HG02885 (cell line): ENCODE measurements at regions not wholly inside any gene's neighbourhood (a gene's known extent, or its start where the extent isn't known, plus 50 kb on each side); places are given as distances from the start of the nearest gene placed in this dataset.
A peak's percentile ranks its signal among the peaks of the same experiment; 100 is the strongest.
"Not testable (repeated sequence)": the region's sequence is repeated elsewhere in the genome, so short reads cannot be mapped to it uniquely, and the experiment has no call there.

Experiments used
- ATAC-seq: cut with Tn5 transposase; IDR thresholded peaks from one replicate; pipeline ENCODE4 v1.9.1; 2021; ENCODE audit warnings: mild to moderate bottlenecking; ENCODE audit not compliant: unreplicated experiment, poor library complexity

- no peak for ATAC-seq
Observed at GRCh38 chr7:47094462-47094861, 487.4 kb downstream of the TNS3 start.

- no peak for ATAC-seq
Observed at GRCh38 chr7:47093320-47094234, 488.3 kb downstream of the TNS3 start.

DNA sequence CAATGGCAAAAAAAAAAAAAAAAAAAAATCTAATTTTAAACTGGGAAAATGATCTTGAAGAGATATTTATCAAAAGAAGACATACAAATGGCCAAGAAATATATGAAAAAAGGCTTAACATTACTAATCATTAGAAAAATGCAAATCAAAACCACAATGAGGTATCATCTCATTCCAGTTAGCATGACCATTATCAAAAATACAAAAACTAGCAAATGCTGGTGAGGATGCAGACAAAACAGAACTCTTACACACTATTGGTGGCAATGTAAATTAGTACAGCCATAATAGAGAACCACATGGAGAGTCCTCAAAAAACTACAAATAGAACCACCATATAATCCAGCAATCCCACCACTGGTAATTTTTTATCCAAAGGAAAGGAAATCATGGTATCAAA, 489.6 kb downstream of the TNS3 start:
- ATAC-seq, result no peak

DNA sequence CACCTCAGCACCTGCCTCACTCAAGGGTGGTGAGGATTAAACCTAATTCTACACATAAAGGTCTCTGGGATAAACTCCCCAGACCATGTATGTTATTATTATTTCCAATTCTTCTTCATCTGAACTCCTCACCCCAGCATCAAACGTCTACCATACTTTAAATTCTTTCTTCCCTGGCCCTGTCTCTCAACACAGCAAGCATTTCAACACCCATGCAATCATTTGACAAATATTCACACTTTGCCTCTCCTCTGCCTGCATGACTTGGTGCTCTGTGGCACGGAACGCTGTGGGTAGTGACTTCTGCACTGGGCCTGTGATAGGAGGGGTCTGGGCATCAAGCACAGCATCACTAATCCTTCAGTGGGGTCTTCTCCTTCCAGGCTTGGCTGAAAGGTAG, 490.8 kb downstream of the TNS3 start:
- no peak for ATAC-seq

DNA sequence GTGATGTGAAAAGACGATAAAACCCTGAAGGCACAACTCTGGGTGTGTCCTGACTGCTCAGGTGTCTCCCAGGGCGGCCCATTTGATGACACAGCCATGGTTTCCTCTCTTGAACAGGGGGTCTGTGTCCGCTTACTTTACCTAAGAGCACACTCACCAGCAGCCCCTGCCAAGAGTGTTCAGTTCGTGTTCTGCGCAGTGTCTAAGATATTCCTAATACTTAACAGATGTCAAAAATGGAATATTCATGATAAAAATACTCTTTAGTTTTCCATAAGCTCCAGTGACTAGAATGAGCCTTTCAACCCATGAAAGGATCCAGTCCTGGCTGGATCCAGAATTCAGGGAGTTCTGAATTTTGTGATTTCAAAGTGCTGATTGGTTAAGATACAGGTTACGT, 492.4 kb downstream of the TNS3 start:
- ATAC-seq, result no peak

DNA sequence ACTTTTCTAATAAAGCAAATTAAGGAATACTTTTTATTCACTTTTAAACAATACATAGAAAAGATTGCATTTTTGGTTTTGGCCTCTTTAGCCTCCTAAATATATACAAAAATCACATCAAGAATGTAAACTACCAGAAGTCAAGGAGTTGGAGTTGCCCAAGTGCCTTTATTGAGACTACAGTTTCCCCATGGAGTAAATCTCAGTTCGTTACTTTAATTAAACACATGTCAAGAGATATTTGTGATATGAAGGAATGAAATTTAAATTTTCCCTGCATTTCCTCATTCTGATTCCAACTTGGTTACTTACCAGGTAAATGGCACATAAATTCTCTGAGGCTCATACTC, 492.9 kb downstream of the TNS3 start:
- no peak for ATAC-seq

DNA sequence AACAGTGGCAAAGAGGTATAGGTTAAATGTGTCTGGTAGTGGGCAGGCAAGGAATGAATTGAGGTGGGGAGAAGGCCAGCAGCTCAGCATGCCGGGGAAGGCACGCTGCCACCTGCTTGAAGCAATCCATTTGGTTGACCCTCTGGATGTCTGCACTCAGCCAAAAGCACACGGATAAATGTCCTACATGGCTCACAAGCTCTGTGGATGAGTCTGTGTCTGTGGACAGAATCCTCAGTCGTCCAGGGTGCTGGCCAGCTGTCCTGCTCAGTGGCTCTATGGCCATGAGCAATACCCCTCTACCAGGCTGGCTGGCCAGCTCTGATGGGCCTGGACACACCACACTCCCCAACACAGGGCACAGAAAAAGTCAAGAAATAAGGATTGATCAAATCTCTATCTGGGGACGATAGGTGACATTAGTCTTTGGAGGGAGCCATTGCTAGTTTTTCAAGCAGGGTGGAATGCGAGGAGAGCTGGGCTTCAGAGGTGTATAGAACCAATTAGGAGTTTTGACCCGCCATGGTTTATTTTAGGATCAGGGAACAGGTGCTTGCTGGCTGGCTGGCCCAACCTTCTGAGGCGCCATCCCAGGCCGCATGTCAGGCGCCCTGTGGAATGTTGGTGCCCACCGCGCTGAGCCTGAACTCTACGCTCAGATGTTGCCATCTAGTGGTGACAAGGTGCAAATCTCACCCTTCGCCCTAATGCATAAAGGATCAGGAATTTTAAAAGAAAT, 493.4 kb downstream of the TNS3 start:
- ATAC-seq, result peak; percentile 82

DNA sequence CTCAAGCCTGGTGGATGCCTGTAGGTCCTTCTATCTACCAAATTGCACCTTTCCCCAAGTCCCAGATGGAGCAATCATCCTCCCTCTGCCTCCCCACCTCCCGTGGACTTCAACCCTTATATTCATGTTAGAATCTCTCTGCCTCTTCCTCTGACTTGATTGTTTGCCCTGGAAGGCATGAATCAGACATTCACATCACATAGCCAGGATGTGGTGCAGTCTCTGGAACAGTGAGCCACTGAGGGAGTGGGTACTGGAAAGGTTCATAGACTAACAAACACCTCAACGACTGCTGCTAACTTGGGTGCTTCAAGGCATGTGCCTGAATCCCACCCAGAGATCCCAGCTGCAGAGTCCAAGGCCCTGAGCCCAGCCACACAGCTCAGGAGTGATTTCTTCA, 494.0 kb downstream of the TNS3 start:
- ATAC-seq, result no peak

DNA sequence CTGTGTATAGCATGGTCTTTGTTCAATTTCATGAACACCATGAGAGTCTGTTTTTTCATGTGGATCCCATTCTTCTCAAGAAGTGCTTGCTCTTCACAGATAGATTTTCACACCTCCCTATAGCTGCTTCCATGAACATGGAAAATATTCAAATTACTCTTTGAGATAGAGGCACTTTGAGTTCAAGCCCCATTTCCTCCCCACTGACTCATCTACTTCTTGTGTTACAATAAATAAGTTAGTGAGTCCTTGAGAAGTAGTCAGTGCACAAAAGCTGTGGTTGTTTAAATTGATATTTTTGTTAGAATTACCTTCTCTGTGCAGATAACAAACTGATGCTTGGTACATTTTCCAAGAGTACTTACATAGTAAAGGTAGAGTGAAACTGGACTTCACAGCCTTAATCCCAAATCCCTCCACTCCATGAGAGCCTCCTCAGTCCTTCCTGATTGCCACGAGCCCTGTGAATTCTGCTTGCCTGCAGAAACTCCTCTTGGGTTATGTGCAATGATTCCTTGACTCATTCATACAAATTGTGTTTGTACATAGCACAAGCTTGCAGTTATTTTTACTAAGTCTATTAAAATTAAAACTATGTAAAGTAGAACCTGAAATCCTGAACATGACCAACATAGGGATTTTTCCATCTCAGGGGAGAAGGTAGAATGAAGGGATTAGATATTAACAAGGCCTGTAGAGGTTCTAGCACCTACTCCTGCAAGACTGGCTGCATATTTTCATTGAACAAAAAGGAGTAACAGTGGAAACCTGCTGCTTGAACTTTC, 496.2 kb downstream of the TNS3 start:
- ATAC-seq, result no peak

DNA sequence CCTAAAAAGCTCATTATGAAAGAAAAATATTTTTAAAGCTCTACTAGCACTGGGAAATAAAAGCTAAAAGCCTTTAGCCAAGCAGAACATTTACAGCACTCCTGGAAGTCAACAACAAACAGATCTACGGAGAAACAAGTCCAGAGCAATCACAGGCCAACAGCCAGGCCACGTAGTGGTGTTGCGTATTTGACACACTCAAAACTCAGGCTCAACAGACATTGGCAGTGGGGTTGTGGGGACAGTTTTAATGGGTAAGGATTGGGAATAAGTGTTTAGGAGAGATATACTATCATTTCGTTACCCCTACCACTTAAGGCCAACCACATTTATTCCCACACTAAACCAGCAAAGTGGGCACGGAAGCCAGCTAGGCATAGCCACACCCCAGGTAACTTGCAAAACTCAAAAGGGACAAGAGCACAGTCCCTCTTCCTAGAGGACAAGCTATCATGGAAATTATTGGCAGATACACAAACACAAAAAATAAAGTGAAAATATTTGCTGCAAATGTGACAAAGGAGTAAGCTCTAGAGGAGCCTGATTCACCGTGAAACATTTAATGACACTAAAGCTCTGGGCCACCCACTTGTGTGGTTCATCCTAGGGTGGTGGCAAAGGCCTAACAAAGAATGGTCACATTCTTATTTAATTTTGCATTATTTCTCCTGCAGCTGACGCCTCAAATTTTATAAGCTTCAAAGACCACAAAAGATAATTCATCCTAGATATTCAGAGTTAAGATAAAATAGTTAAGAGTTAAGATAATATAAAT, 498.2 kb downstream of the TNS3 start:
- no peak for ATAC-seq

DNA sequence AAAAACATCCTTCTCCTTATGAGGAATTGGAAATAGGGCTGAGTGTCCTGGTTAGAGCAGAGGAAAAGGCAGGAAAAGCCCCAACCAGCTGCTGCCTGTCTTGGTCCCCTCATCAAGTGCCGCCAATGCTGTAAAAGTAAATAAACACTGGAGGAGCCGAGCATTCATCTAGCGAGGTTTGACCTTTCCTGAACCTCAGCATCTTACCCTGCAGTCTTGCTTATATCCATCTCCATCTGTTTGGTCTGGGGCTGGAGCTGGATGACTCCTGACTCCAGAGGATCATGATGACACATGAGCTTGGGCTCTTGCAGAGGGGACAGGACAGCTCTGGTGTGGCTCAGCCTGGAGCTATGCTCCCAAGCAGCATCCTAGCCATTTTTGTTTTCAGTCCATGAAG, 501.1 kb downstream of the TNS3 start:
- ATAC-seq, result no peak

GRCh38 chr7:47078241-47078640, 503.7 kb downstream of the TNS3 start:
- ATAC-seq, result no peak

GRCh38 chr7:47074702-47075153, 507.2 kb downstream of the TNS3 start:
- no peak for ATAC-seq

DNA sequence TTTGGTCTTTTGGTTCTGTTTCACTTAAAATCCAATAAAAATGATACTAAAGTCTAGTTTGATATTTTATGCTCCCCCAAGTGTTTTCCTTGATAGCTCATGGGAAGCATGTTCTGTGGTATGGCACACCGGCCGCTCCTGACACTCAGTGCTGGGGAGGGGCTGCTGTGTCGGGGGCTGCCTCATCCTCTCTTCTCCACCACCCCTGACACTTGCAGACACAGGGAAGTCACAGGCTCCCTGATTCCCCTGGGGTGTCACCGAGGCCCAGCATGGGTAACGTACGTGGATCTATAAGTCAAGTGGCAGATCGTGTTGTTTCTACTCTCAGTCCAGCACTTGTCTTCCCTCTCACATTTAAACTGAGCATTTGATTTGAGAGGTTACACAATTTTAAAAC, 508.6 kb downstream of the TNS3 start:
- no peak for ATAC-seq

DNA sequence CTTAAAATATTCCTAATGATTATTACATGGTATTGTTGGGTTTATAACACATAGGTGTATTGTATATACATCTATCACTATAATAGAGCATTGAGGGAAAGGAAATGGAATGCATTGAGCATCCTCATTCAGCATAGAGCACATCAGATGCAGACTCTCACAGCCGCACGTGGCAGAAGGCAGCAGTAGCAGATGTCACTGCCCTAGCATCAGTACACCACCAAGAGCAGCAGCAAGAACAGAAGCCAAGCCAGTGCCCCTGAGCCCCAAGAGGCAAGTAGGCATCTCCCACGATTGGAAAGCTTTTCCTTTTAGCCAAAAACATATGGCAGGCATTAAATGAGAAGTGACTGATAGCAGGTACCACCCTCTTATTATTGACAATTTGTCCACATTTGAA, 510.0 kb downstream of the TNS3 start:
- no peak for ATAC-seq

DNA sequence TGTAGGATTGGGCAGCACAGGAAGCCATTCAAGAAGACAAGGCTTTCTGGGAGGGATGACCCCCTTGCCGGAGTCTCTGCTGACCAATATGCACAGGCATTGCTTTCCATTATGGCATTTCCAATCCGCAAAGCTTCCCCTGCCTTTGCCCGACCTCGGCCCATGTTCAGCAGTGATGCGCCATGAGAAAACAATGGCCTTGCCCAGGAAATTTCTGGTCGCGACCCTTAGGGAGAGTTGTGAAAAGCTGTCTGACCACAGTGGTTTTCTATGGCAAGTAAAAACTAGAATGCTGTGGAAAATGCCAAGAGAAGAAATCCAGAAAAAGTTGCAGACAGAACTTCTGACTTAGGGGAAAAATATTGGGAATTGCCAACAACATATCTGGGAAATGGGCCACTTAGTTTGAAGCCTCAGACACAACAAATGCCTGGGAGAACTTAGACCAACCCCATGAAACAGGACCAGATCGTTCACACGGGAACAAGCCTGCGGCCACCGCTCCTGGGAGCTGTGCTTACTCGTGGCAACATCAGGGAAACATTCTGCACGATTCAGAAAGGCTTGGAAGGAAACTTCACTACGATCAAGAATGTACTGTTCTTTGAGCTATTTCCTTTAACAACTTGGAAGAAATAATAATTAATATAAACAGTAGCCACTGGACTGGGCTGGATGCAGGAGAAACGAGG, 512.4 kb downstream of the TNS3 start:
- no peak for ATAC-seq

DNA sequence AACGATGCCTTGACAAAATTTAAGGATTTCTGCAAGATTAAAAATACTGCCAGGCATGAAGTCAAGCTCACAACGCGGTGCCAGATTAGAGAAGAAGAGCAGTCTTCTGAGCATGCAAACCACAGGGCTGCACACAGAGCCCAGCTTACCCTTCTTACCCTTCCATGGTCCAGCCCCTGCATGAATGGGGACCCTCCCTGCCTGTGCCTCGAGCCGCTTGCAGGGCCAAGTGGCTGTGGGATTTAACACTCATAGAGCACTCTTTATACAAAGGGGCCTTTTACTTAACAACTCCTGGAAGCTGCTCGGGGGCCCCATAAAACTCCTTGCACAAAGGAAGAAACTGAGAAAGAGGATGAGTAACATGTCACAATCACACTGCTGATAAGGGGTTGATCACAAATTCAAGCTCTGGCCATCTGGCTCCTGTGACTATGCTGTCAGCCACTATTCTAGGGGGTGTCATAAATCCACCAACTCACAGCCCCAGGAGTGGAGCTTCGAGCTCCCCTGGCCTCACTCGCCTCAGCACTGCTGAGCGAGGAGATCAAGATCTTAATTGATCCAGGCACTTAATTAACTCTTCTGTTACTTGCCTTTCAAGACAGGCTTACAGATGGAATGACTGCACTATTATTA, 514.8 kb downstream of the TNS3 start:
- ATAC-seq, result no peak

DNA sequence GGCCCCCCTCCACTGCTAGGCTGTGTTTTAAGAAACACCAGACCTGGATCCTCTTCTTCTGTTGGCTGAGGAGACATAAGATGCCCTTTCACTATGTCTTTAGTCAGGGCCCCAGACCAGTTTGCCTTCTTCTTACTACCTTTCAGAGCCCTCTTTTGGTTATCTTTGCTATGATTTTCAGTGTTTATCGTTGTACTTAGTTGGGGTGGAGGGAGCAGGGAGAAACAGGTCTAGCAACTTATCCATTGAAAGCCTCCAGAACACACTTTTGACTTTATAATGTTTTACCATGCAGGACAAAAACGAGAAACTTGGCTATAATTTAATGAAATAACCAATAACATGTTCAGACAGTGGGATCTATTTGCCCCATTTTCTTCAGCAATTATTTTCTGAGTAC, 525.2 kb downstream of the TNS3 start:
- ATAC-seq, result no peak

DNA sequence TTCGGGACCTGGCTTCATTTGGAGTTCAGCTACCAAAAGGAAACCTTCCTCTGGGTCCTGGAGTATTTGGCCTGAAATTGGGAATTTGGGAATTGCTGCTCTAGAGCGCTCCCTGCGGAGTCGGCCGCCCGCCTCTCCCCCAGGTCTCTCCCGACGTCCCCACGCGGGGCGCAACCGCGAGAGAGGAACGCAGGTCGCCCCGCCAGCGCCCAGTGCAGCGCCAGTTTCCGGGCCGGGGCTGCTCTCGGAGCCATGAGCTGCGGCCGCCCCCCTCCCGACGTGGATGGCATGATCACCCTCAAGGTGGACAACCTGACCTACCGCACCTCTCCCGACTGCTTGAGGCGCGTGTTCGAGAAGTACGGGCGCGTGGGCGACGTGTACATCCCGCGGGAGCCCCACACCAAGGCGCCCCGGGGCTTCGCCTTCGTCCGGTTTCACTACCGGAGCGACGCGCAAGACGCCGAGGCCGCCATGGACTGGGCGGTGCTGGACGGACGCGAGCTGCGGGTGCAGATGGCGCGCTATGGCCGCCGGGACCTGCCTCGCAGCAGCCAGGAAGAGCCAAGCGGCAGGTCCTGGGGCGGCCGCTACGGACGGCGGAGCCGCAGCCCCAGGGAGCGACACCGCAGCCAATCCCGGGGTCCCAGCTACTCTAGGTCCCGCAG, 529.2 kb downstream of the TNS3 start:
- not testable (repeated sequence) for ATAC-seq
